NOMO-1 treated with DMSO at 0.1 percent for 48 hours (cell line): ENCODE measurements at regions not wholly inside any gene's neighbourhood (a gene's known extent, or its start where the extent isn't known, plus 50 kb on each side); places are given as distances from the start of the nearest gene placed in this dataset.
A peak's percentile ranks its signal among the peaks of the same experiment; 100 is the strongest.

Source experiments
- DNase-seq: peaks from one replicate; lab custom pipeline; 2025; ENCODE audit not compliant: unreplicated experiment; lab: John Stamatoyannopoulos, UW

DNA sequence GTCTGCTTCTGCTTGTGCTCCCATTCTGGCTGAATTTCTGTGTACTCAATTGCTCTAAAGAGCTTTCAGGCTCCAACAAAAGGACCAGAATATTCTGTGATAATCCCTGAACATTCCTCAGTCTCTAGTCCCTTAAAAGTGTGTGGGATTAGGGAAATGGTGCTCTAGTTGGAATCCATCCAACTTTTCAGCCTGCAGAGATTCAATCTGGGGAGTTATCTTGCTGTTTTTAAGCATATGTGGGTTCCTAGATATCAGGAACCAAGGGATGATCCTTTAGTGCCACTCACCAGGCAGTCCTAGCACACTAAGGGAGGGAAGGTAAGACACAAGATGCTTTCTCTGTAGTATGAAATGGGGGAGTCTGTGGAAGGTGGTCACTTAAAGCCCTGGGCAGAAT is 140.3 kb upstream of the SLC1A4 start:
- DNase-seq = no peak

DNA sequence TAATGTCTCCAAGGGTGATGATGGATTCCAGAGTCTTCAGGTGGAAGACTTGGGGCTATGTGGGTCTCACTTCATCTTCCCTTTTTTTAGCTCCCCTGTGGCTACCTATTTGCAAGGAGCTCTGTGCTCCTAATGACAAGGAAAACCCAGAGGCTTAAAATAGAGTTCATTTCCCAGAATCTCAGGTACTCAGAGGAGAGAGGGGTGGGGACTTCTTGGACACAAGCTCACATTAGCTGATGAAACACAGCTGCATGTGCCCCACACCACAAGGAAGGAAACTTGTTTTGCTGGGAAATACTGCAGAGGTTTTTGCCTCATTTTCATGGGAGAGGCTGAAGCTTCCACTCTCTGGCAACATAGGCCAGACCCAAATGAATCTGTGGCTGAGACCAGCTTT is 138.6 kb upstream of the SLC1A4 start:
- no peak for DNase-seq

DNA sequence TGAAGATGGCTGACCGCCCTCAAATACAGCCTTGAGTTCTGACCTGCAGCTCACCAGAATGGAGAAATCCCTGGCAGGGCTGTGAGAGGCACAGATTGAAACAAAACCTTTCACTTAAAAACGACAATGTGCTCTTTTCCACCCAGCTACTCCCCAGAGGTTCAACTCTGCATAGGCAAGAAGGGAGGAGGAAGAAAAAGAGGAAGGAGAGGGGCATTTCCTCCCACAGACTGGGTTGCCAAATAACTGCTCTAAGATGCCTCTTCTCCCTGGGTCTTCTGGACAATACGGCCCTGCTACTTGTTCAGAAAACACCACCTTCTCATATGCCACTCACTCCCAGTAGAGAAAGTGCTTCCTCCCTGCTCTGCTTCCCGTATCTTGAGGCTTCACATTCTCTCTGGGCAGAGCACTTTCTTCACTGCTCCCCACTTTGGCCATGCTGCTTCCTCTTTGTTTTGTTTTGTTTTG is 136.4 kb upstream of the SLC1A4 start:
- DNase-seq = peak; percentile 98

DNA sequence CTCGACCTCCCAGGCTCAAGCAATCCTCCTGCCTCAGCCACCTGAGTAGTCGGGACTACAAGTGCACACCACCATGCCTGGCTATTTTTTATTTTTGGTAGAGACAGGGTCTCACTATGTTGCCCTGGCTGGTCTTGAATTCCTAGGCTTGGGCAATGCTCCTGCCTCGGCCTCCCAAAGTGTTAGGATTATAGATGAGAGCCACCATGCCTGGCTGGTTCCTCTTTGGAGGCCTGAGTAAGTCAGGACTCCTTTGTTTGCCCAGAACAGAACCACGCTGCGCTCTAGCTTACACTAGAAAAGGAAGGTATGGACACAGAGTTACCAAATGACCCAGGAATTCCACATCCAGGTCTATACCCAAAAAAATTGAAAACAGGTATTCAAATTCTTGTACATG is 135.9 kb upstream of the SLC1A4 start:
- DNase-seq = no peak

DNA sequence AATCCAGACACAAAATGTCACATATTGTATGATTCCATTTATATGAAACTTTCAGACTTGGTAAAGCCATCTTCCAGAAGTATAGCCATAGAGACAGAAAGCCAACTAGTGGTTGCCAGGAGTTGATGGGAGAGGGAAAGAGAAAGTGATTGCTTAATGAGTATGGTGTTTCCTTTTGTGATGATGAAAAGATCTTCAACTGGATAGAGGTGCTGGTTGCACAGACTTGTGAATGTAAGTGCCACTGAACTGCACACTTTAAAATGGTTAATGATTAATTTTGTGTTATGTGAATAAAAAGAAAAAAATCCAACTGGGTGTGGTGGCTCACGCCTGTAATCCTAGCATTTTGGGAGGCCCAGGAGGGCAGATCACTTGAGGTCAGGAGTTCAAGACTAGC is 135.3 kb upstream of the SLC1A4 start:
- DNase-seq = peak; percentile 34

DNA sequence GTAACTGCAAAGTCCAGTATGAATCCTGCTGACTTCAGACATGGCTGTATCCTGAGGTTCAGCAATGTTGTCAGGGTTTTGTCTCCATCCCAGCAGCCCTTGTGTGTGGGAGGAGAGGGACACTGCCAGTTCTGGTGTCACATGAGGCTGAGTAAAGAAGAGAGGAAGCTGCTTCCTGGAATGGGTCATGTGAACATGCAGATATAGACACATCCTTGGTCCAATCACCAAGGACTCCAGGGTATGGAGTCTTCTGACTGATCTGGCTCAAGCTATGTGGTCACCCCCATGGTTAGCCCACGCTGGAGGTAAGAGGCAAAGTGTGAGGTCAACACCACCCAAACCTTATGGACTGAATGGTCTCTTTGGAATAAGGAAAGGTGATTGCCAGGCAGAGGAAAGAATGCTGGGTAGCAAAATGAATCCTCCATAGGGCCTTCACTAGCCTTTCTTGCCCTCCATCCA is 134.4 kb upstream of the SLC1A4 start:
- DNase-seq = no peak

DNA sequence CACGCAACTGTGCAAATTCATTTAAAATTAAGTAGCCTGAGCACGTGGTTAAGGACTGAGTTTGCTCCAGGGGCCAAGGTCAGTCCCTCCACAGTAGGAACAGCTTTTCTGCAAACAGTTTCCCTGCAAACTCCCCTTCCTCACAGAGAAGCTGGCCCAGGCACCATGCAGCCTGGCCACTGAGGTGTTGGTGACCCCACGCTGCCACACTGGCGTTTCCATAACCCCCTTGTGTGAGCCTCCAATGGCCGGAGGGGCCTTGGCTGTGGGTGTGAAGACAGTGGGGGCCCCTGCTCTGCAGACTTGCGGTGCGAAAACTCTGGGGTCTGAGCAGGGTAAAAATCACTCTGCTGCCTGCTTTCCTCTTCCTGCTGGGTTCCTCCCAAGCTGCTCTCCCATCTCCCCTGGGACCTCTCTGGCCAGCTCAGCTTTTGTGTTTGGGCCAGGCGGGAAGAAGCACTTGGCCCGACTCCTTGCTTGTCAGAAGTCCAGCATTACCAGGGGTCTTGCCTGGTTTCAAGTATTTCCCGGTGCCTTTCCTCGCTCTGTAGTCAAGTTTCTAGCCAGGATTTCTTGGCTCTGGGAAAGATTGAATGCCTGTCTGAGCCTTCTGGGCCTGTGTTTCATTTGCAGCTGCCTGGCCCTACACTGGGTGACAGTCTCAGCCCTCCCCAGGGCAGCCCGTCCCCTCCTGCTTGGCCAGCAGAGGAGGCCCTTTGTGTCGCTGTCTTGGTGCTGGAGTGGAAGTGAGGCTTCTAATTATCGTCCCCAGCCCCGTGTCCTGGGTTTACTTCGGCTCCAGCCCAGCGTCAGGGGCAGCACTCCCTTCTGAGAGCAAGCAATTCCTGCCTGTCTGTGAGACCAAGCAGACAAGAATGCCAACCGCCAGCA is 131.4 kb upstream of the SLC1A4 start:
- no peak for DNase-seq

DNA sequence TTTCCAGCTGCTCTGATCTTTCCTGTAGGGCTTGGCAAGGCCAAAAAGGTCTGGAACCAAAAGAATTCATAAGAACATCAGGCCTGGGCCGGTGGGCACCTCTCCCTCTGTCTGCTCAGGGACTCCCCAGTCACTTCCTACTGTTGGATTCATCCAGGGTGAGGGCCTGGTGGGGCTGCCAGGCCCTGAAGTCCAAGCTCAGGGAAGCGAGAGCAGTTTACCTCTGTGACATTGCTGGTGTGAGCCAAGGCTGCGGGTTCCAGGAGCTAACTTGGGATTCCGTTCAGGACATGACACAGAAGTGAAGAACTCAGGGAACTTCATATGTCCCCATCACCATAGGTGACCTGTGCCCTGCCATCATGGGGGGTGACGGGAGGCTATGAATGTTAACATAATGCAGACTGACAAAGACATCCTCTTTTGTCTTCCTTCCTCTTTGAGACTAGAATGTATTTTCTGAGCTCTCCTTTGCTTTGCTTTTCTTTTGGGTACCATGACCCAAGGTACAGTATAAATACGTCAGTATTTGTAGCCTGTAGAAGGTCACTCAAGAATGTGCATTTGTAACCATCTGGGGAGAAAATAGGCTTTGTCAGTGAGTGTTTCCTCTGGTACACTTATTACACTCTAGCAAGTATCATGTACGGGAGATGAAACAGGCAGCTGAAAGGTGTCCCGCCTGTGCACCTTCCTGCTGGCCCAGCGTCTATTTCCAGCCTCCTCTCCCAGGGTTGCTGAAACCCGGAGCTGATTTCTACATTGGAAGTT is 130.5 kb upstream of the SLC1A4 start:
- DNase-seq = peak; percentile 56

DNA sequence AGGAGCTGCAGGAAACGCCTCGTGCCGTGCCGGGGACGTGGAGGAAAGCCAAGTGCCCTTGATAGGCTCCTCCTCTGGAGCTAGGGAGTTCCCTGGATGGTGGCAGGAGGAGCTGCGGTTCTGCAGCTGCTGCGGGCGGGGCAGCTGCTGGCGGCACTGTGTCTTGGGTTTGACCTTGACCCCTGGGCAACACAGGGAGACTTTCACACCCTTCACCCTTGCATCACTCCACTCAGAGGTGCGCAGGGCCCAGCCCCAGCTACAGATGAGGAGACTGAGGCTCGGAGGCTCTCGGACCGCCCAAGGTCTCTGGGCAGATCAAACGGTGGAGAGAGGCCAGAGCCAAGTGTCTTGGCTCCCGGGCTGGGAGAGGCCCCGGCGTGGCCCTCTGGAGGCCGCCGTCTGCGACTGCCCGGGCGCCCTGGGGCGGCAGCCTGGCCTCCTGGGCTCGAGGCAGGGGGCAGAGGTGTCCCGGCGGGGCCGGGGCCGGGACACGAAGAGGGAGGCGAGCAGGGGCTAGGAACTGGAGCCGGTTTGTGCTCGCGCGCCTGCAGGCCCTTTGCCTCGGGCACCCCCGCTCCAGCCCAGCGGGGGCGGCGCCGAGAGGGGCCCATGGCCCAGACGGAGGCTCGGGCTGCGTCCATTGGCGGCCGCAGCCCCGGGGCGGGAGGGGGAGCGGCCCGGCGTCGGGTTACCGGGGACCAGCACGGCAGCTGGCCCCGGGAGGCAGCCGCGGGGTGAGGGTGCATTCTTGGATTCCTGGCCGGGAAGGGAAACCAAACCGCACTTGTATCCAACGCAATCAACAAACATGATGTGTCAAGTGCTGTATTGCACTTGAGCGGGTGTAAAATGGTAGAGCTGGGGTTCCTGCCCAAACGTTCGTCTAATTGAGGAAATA is 129.6 kb upstream of the SLC1A4 start:
- peak; percentile 65 for DNase-seq

DNA sequence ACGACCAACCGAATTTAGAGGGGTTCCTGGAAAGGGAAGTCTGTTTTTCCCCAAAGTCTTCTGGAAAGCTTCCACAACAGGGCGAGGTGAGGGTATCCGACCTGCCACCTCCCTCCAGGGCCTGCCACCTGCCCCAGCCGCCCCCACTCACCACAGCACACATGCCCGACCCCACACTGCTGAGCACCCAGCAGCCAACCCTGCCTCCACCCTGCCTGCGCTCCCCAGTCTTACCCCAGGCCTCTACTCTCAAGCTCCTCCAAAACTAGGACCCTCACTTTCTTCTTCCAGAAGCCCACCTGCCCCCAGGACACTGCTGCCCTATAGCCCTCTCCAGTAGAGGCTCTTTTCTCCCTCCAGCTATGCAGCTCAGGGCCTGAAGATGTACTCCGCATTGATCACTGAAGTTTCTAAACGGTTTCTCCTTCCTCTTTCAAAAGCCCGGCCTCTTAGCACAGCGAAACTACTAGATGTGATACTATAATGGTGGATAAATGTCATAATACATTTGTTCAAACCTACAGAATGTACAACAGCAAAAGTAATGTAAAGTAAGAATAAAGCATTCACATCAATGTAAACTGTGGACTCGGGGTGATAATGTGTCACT is 128.8 kb upstream of the SLC1A4 start:
- peak; percentile 81 for DNase-seq

DNA sequence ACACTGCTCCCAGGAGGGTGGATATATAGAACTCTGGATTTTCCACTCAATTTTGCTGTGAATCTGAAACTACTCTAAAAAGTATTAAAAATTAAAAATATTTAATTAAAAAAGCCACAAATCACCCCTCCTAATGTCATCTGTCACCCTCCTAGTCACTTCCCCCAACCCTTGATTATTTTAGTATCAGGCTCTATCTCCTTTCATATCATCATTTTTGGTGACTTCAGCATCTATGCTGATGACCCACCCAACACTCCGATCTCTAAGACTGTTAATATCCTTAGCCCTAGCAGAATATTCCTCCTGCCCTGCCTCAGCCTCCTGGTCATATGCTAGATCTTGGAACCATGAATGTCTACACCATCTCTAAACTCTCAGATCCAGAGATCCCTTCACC is 128.3 kb upstream of the SLC1A4 start:
- DNase-seq = no peak

DNA sequence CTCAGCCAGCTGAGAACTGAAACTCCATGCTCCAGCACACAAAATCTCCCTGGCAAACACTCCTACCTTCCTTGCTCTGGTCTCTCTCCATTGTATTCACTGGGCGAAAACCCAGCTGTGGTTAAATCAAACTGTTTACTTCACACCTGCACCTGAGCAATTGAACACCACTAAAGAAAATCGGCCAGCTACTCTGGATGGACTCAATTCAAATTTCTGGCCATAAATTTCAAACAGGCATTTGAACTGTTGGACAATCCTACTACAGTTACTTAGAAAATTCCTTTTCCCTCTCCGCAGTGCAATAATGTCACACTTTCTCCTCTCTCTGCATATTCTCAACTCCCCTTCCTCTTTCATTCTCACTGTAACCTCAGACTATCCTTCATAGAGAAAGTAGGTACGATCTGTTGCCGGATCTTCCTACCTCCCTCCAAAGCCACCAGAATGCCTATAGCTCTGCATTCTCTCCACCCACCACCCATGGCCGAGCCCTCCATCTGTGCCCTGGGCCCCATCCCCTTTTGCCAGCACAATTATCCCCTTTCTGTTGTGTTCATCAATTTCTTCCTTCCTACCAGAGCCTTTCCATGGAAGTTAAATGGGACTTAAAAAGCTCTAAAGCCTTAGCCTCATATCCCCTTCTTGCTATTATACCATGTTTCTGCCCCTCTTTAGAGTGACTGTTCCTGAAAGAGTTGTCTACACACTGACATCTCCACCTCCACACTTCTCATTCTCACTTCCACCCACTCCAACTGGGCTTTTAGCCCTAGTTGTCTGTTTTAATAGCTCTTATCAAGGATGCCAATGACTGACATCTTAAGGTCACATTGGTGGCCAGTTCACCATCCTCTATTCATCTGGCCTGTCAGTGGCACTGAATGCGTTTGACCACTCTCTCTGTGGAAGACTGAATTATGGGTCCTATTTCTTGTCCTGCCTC is 127.5 kb upstream of the SLC1A4 start:
- peak; percentile 59 for DNase-seq

DNA sequence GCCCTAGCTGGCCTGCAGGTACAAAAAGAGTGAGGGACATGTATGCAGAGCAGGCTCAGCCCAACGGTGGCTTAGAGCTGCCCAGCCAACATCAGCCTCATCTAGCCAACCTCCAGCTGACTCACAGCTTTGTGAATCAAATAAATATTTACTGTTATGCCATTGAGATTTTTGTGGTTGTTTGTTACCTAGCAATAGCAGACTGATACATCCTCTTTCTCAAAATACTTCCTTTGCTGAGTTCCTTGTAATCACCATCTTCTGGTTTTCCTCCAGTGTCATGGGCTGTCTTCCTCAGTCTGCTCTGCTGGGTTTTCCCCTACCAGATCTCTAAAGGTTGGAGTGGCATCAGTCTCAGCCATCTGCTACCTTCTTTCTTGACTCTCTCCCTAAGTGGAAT is 126.6 kb upstream of the SLC1A4 start:
- peak; percentile 30 for DNase-seq

DNA sequence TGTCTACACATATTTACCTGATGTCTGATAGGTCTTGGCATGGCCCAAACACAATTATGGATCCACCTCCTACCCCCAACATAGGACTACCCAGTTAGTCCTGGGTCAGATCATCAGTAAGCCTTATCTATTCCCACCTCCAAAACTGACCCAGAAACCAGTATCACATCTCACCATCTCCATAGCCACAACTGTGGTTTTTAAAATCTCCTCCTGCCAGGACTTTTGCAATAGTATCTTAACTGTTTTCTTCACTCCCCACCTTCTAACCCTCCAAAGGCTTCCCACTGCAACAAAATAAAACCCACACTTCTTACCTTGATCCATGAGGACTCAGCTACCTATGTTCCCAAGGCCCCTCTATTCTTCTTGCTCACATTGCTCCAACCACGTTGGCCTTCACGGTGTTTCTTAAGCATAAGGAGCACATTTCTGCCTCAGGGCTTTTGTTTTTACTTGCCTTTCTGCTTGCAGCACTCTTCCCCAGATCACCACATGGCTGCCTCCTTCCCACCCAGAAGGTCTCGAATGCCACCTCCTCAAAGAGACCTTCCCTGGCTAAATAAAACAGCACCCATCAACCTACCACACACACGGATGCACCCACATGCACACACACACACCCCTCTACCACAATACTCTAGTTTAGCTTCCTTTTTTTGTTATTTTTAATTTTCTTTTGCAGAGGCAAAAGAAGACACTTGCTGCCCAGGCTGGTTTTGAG is 125.9 kb upstream of the SLC1A4 start:
- peak; percentile 38 for DNase-seq

DNA sequence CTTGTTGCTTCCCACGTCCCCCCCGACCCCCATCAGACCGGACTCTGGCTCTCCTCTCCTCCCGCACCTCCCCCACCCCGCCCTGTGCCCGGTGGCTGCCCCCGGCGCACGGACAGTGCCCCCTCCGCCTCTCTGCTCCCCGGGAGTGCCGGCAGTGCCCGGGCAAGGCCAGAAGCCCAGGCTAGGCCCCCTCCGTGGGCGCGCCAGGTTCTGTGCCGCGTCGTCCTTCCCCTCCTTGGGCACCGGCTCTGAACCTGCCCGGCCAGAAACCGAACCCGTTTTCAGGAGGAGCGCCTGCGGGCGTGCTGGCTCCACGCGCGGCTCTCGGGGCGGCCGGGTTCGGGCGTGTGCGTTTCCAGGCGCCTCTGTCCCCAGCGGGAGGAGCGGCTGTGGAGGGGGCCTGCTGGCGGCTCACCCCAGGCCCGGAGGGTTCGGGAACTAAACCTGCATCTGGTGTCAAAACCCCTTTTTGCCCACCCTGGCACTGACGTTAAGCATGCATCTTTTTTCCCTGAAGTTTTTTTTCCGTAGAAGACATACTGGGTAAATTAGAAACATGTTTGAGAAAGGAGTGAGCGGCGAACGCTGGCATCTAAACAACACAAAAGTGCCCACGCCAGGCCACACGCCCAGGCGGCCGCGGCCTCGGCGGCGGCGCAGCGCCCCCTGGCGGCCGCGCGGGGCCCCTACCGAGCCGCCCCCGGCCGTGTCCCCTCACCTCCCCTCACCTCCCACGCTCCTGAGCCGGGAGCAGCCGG is 123.9 kb upstream of the SLC1A4 start:
- DNase-seq = peak; percentile 68

DNA sequence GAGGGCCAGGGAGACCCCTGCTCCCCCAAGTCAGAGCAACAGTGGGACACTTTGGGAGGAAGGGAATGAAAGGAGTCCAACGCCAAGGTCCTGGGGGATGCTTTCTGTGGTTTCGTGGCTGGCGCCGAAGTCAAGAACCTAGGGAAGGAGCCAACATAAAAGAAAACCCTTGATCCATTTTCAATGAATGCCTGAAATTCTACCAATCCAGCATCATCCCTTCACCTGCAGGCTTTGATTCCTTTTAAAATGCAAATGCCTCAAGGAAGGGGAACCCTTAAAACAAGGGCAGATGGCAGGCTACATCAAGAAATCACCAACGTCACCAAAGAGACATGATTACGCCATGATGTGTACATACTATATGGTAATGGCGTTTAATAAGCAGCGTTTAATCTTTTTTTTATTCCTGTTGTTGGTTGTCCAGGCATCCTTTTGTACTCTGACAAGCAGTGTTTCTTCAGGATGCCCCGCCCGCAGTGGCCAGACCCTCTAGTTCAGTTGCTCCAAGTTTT is 123.3 kb upstream of the SLC1A4 start:
- DNase-seq = peak; percentile 40

DNA sequence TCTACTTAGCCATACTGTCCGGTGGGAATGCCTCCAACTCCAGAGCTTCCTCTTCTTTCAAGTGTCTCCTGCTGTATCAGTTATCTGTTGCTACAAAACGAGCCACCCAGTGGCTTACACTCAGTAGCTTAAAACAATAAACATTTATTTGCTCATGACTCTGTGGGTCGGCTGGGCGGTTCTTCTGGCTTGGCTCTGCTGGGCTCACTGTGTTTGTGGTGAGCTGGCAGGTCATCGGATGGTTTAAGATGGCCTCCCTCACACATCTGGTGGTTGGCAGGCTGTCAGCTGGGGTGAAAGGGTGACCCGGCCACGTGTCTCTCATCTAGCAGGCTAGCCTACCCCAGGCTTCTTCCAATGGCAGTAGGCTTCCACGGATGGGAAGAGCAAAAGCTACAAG is 122.4 kb upstream of the SLC1A4 start:
- no peak for DNase-seq
